ENCODE measurements at regions not wholly inside any gene's neighbourhood (a gene's known extent, or its start where the extent isn't known, plus 50 kb on each side); places are given as distances from the start of the nearest gene placed in this dataset.
A peak's percentile ranks its signal among the peaks of the same experiment; 100 is the strongest.

DNA sequence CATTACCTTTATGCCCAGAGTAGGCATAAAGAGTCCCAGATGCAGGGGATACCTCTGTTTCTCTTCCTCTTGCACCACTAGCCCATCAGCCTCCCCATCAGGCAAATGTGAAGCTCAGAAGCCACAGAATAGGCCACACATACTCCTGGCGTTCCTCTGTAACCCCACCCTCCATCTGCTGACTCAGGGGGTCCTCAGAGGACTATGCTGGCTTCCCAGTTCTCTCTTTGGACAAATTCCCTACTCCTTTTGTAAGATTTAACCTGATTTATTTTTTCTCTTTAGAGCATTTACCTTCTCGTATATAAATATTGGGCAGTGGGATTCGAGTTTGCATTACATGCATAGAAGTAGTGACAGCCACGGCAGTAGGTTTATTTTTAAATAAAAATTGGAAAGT is 262.3 kb upstream of the CADM1 start:
- H3K4me2 ChIP-seq, result no peak overlapping the region

DNA sequence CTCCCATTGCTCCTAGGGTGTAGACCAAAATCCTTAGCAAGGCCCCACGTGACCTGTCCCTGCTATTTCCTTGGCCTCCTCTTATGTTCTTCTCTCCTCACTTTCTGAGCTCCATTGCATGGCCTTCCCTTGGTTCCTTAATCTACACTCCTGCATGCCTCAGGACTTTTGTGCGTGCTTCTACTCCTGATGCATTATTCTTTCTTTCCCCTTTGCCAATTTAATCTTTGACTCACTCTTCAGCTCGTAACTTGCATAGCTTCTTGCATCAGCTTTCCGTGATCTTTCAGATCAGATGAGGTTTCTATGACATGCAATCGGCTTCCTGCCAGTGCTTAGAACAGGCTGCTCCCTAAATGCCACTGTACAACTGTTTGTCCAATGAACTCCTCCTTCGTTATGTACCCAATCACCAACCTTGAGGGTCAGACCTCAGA is 261.6 kb upstream of the CADM1 start:
- no peaks in the 10 kb centered on the region for H3K4me1 ChIP-seq
- ATAC-seq (no peak), DNase-seq (ENCODE audit: low read depth in 1 of 2, low spot score in 1 of 2) (peak in 1 of 2 experiments; percentile 2), FAIRE-seq (no peak)
- POLR2A ChIA-PET, result no interaction called here
- CTCF ChIA-PET, result interaction anchor here (0.9 kb wide), 1 partner anchor 11 kb away, joined by 3 read pairs; no protein-coding TSS in a partner anchor
- peak overlapping the region in 1 of 2 experiments; percentile 14; a peak in 2 of 6 replicates for H3K27ac ChIP-seq
- no peak overlapping the region for H3K4me2 ChIP-seq
- no peak for TF ChIP-seq CEBPB (IDR thresholded peaks at IDR 0.05)
- no peak for TF ChIP-seq SMC3 (IDR thresholded peaks at IDR 0.05)
- no peak for TF ChIP-seq CBX2 (IDR thresholded peaks at IDR 0.05; ENCODE audit: borderline replicate concordance, low read depth)
- H3K9me3 ChIP-seq, result no peaks in the 10 kb centered on the region
- no peak overlapping the region for H3K4me3 ChIP-seq
- 21% methylated on average over 6 of the region's 6 CpGs for WGBS (ENCODE audit: missing lambda C conversion rate)

More for the DNA sequence above, 262.3 kb upstream of the CADM1 start:
- CTCF ChIA-PET, result interaction anchor here (0.5 to 0.9 kb wide), 2 partner anchors 10 to 163 kb away, joined by 3 read pairs; no protein-coding TSS in a partner anchor
- WGBS (ENCODE audit: missing lambda C conversion rate), result 31% methylated on average over 4 of the region's 4 CpGs
- POLR2A ChIA-PET, result no interaction called here
- Histone ChIP-seq H3K27ac (no peak overlapping the region), H3K9me3 (no peaks in the 10 kb centered on the region), H3K4me1 (no peaks in the 10 kb centered on the region), H3K4me3 (no peak overlapping the region)
- DNase-seq (ENCODE audit: low read depth in 1 of 2, low spot score in 1 of 2), result no peak
- no peak for ATAC-seq
- TF ChIP-seq NFE2L2 (conservative IDR thresholded peaks at IDR 0.05; ENCODE audit: low read length) (no peak), FOSL2 (IDR thresholded peaks at IDR 0.05) (no peak), FOSL2 (CRISPR knock-in tag; IDR thresholded peaks at IDR 0.05) (no peak), PHF8 (IDR thresholded peaks at IDR 0.05; ENCODE audit: borderline replicate concordance, low read depth) (no peak), JUN (IDR thresholded peaks at IDR 0.05) (no peak), HOXB5 (CRISPR knock-in tag; IDR thresholded peaks at IDR 0.05) (no peak), JUNB (IDR thresholded peaks at IDR 0.05) (no peak), BHLHE40 (IDR thresholded peaks at IDR 0.05; ENCODE audit: low read depth, low read length) (no peak), MYC (IDR thresholded peaks at IDR 0.05; ENCODE audit: borderline replicate concordance, low read length) (no peak)
- no peak for FAIRE-seq

DNA sequence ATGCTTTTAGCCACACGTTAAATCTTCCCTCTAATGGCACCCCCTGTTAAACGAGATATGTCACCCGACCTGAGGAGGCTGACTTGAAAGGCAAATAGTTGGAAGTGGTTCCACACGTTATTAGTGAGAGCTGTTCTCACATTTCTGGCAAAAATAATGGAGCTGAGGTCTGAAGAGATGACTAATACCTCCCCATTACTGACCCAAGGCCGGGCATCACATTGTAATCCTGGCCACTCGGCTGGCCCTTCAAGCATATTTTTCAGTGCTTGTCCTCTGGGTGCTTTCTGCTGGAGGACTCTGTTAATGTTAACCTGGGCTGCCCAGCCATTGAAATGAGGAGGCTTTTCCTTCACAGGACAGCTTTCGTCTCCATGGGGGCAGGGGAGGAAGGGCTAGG is 260.0 kb upstream of the CADM1 start:
- no peak for ATAC-seq
- Histone ChIP-seq H3K4me1 (no peaks in the 10 kb centered on the region), H3K27ac (no peak overlapping the region), H3K4me2 (no peak overlapping the region), H3K4me3 (no peak overlapping the region), H3K9me3 (no peaks in the 10 kb centered on the region)
- no peak for FAIRE-seq
- TF ChIP-seq, protein P1, sequence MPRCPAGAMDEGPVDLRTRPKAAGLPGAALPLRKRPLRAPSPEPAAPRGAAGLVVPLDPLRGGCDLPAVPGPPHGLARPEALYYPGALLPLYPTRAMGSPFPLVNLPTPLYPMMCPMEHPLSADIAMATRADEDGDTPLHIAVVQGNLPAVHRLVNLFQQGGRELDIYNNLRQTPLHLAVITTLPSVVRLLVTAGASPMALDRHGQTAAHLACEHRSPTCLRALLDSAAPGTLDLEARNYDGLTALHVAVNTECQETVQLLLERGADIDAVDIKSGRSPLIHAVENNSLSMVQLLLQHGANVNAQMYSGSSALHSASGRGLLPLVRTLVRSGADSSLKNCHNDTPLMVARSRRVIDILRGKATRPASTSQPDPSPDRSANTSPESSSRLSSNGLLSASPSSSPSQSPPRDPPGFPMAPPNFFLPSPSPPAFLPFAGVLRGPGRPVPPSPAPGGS (IDR thresholded peaks at IDR 0.05), result no peak
- TF ChIP-seq, protein P2, sequence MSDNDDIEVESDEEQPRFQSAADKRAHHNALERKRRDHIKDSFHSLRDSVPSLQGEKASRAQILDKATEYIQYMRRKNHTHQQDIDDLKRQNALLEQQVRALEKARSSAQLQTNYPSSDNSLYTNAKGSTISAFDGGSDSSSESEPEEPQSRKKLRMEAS (IDR thresholded peaks at IDR 0.05), result no peak
- no peak for TF ChIP-seq ZC3H11A (IDR thresholded peaks at IDR 0.05)
- TF ChIP-seq JUNB (IDR thresholded peaks at IDR 0.05), result no peak
- no peak for TF ChIP-seq NPAS2 (CRISPR knock-in tag; IDR thresholded peaks at IDR 0.05; ENCODE audit: borderline replicate concordance)
- no peak for TF ChIP-seq CBX2 (IDR thresholded peaks at IDR 0.05; ENCODE audit: borderline replicate concordance, low read depth)
- TF ChIP-seq, protein P3, sequence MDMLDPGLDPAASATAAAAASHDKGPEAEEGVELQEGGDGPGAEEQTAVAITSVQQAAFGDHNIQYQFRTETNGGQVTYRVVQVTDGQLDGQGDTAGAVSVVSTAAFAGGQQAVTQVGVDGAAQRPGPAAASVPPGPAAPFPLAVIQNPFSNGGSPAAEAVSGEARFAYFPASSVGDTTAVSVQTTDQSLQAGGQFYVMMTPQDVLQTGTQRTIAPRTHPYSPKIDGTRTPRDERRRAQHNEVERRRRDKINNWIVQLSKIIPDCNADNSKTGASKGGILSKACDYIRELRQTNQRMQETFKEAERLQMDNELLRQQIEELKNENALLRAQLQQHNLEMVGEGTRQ (IDR thresholded peaks at IDR 0.05), result no peak
- TF ChIP-seq SREBF2 (IDR thresholded peaks at IDR 0.05), result no peak
- TF ChIP-seq TFCP2L1 (CRISPR knock-in tag; IDR thresholded peaks at IDR 0.05), result no peak
- TF ChIP-seq, protein P4, sequence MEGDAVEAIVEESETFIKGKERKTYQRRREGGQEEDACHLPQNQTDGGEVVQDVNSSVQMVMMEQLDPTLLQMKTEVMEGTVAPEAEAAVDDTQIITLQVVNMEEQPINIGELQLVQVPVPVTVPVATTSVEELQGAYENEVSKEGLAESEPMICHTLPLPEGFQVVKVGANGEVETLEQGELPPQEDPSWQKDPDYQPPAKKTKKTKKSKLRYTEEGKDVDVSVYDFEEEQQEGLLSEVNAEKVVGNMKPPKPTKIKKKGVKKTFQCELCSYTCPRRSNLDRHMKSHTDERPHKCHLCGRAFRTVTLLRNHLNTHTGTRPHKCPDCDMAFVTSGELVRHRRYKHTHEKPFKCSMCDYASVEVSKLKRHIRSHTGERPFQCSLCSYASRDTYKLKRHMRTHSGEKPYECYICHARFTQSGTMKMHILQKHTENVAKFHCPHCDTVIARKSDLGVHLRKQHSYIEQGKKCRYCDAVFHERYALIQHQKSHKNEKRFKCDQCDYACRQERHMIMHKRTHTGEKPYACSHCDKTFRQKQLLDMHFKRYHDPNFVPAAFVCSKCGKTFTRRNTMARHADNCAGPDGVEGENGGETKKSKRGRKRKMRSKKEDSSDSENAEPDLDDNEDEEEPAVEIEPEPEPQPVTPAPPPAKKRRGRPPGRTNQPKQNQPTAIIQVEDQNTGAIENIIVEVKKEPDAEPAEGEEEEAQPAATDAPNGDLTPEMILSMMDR (IDR thresholded peaks at IDR 0.05), result no peak
- TF ChIP-seq RCOR1 (IDR thresholded peaks at IDR 0.05; ENCODE audit: low read depth, low read length), result no peak
- TF ChIP-seq HOXB13 (CRISPR knock-in tag; IDR thresholded peaks at IDR 0.05; ENCODE audit: low read depth), result no peak
- TF ChIP-seq, protein P5, sequence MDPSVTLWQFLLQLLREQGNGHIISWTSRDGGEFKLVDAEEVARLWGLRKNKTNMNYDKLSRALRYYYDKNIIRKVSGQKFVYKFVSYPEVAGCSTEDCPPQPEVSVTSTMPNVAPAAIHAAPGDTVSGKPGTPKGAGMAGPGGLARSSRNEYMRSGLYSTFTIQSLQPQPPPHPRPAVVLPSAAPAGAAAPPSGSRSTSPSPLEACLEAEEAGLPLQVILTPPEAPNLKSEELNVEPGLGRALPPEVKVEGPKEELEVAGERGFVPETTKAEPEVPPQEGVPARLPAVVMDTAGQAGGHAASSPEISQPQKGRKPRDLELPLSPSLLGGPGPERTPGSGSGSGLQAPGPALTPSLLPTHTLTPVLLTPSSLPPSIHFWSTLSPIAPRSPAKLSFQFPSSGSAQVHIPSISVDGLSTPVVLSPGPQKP (IDR thresholded peaks at IDR 0.05; ENCODE audit: low read depth, low read length), result no peak
- no peak for TF ChIP-seq KDM1A (IDR thresholded peaks at IDR 0.05; ENCODE audit: low read depth)
- TF ChIP-seq POLR2AphosphoS2 (conservative IDR thresholded peaks at IDR 0.05; ENCODE audit: low read length), result no peak
- no peak for TF ChIP-seq KDM5A (IDR thresholded peaks at IDR 0.05)
- TF ChIP-seq SMC3 (IDR thresholded peaks at IDR 0.05), result no peak
- TF ChIP-seq CEBPB (IDR thresholded peaks at IDR 0.05), result no peak
- no peak for TF ChIP-seq FOSL2 (IDR thresholded peaks at IDR 0.05)
- no peak for TF ChIP-seq FOSL2 (CRISPR knock-in tag; IDR thresholded peaks at IDR 0.05)
- ChIA-PET POLR2A (no interaction called here), CTCF (no interaction called here)
- DNase-seq (ENCODE audit: low read depth in 1 of 2, low spot score in 1 of 2), result no peak
- 13% methylated on average over 4 of the region's 7 CpGs for WGBS (ENCODE audit: missing lambda C conversion rate)
